HG02623 (cell line): ENCODE measurements at regions not wholly inside any gene's neighbourhood (a gene's known extent, or its start where the extent isn't known, plus 50 kb on each side); places are given as distances from the start of the nearest gene placed in this dataset.
"Not testable (repeated sequence)": the region's sequence is repeated elsewhere in the genome, so short reads cannot be mapped to it uniquely, and the experiment has no call there.

Experiments used
- ATAC-seq: cut with Tn5 transposase; IDR thresholded peaks from one replicate; pipeline ENCODE4 v1.9.1; 2021; ENCODE audit warnings: moderate library complexity; ENCODE audit not compliant: unreplicated experiment

DNA sequence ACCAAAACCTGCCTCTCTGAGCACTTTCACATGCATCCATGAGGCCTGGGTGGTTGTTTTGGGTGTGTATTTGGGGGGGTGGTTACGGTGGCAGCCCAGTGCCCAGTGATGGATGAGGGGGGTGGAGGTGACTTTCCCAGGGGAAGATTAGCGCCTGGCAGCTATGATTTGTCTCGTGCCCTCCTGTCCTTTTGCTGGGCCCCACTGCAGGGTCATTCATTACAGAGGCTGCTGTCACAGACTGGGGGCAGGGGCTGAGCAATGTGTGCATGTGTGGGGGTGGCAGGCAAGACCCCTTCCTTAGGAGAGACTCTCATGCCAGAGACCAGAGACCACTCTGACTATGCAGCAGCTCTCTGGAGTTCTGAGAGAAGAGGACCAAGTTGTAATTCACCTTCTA, 93.7 kb downstream of the MRM1 start:
- ATAC-seq, result no peak

DNA sequence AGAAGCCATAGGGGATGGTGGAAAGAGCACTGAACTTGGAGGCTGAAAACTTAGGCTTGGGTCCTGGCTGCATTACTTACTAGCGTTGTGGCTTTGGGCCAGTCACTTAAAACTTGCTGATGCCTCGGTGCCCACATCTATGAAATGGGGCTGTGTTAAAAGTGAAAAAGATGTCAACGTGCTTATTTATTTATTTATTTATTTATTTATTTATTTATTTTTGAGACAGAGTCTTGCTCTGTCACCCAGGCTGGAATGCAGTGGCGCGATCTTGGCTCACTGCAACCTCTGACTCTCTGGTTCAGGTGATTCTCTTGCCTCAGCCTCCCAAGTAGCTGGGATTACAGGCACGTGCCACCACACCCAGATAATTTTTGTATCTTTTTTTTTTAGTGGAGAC, 94.3 kb downstream of the MRM1 start:
- ATAC-seq, result not testable (repeated sequence)

DNA sequence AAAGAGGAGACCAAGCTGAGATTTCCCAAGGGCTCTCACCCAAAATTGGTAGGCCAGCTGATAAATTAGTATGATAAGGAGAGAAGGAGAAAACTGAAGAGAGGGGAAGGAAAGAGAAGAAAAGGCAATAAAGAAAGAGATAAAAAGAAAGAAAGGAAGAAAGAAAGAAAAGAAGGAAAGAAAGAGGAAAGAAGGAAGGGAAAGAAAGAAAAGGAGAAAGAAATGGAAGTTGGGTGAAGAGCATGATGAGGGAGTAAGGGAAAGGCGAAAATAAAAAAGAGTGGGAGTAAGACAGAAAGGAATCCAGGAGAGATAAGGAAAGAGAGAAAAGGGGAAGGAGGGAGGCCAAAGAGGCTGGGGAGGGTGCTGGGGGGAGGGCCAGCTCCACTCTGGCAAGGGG, 95.4 kb downstream of the MRM1 start:
- ATAC-seq, result no peak

DNA sequence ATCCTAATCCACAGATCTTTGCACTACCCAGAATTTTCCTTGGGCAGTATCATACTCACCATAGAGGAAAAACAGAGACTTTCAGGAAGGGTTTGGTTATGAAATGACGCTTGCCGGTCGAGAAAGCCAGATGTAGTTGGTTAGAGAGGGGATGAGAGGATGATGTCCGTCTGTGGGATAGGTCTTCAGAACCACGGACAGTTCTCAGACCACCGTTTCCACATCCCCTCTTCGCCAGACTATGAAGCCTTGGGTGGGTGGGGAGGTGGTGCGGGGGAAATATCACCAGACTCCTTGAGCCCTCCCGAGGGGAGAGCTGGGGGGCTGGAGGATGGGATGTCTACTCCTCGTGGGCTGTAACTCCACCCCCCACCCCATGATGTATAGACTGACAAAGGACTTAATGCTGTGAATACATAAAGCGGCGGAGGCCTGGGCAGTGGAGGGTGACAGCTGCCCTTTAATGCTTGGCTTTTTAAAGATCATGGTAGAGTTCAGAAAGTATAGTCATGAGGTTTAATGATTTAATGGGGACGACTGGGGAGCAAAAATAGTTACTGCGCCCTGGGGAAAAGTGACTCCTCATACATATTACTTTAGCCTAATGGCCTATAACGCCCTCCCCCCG, 96.6 kb downstream of the MRM1 start:
- ATAC-seq, result no peak

DNA sequence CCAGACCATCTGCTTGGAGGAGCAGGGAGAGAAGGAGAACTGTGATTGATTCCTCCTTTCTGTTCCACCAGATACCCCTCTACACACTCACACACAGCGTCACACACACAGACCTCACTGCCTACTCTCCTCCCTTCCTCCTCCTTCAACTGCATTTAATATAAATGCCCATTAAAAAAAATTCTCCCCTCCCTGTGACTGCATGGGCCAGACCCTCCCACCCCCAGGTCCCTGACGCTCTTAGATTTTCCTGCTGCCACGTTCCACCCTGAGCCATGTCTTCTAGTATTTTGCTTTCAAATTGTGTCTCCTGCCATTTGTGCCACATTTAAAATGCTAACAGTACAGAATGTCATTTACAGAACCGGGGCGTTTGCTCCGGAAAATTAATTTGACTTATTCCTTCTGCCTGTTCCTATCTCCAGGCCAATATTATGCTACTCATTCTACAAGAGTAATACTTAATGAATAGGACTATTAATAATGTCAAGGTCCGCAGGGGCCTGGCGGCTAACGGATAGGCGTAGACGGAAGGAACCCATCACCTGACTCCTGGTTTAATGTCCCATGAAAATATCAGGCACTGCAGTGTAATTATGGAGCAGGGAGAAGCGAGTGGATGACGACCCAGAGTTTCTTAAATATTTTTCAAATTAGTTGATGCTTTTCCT, 100.2 kb downstream of the MRM1 start:
- ATAC-seq, result no peak

DNA sequence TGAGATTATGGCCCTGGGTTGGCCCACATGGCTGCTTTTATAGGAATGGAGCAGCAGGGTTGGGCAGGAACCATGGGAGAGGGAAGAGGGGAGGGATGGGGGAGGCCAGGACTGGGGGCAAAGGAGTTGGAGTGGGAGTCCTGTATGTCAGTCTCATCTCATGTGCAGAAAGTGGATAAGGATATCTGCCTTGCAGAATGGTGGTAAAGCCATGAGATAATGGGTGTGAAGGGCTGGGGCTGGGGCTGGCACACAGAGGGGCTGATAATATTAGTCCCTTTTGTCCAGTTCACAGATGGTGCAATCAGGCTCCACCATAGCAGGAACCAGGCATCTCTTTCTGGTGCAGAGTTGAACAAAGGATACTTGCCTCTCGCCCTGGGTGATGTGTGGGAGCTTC, 101.3 kb downstream of the MRM1 start:
- ATAC-seq, result no peak

DNA sequence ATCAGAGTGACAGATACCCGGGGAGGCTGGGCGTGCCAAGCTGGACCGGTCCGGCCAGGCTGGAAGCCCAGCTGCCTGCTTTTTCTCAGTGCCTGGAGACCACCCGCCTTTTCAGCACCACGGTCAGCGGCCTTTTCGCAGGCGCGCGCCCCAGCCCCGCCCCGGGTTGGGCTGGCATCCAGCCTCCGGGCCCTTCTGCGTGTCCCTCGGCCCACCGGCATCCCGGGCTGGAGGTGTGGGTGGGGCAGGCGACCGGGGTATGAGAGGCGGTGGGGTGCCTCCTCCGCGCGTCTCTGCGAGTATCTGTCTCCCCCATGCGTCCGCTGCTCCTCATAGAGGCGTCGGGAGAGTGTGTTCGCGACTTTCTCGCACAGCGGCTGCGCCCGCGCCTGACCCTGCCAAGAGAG, 102.5 kb downstream of the MRM1 start:
- no peak for ATAC-seq

DNA sequence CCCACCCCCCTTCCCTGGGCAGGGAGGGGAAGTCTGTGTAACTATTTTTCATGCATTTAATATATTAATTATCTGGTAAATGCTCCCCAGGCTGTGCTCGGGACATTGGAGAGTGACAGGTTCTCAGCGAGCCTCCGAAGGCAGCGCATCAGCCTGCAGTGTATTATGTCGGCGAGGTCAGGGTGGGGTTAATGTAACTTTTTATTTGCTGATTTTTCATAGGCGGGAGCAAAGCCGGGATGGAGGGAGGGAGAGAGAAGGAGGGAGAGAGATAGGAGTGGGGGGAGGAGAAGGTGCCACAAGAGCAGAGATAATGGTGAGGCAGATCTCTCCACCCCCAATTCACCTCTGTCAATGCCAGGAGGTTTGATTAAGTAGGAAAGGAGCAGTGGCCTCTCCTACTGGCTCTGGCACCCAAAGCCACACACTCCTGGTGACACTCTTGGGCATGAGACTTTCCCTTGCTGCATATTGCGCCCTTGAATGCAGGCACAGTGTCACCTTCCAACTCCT, 104.0 kb downstream of the MRM1 start:
- ATAC-seq, result no peak

DNA sequence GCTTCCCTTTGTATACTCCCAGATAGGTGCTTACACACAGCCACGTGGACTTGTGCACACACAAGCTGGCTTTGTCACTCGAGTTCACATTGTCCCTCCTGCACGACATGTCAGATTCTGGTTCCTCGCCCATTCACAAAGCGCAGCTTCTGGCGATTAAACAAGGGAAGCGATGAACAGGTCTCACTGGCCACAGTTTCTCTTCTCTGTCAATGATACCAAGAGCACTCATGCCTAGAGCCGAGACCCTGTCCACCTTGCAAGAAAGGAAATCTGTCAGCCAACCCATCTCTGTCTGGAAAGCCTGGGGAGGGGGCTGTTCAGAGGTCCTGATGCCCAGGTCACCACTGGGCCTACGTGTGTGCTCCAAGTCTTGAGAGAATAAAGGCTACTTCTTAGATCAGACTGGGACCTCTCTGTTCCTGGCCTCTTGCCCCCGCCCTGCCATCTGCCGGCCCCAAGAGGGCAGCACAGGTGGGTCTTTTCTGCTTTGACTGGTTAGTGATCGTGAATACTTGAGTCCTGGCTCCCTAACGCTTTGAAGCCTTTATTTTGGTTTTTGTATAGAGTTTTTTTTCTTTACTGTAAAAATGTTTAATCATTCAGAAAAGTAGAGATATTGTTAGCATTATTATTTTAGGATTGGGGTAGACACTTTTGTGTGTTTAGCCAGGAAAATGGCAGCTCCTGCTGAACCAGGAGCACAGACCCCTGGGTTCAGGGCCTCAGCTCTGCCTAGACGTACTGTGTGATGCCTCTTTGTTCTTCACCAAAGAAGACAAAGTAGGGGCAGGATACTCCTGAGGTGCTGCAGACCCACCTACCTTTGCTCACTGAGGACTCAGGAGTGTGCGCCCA, 104.7 kb downstream of the MRM1 start:
- no peak for ATAC-seq

DNA sequence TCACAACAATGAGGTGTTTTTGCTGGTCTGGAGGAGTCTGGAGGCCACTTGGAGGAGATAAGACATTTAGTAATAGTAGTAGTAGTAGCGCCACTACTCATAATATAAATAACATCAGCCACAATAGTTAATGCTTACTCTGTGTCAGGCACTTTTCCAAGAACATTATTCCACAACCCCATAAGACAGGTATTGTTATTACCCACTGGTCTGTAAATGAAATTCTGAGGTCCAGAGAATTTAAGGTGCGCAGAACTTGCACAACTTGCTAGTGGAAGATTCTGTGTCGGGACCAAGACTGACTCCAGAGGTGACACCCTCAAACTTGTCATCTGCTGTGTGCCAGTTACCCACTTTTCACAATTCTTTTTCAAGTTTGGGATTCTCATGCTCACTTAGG, 106.5 kb downstream of the MRM1 start:
- no peak for ATAC-seq

DNA sequence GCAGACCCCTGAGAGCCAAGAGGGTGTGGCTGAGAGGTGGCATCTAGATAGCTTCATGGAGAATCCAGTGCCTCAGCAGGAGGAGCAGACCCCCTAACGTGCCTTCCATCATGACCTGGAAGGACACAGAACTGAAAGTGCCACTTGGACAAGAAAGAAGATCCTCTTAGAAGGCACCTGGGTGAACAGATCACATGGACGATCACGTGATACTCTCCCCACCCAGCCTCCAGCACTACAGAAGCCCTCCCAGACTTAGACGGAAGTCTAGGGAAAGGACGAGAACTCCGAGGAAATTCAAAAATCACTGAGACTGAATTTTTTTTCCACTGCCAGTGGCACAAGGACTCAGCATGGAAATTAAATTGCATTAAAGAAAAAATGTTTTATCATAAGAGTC, 113.4 kb downstream of the MRM1 start:
- no peak for ATAC-seq

DNA sequence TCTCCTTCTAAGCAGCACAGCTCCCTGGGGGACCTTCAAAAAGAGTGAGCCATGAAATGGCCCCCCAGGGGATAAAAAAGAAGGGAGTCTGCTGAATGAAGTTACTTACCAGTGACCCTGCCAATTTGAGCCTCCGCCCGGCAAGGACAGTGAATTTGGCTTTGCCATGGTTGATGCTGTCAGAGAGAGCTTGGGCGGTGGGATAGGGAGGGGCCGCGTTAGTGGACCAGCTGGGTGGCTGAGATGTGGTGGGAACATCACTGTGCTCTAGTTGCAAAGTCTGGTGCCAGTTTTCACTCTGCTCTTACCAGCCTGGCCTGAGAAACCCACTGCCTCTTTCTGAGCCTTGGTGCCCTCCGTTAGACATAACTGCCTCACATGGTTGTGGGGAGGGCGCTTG, 114.6 kb downstream of the MRM1 start:
- no peak for ATAC-seq

DNA sequence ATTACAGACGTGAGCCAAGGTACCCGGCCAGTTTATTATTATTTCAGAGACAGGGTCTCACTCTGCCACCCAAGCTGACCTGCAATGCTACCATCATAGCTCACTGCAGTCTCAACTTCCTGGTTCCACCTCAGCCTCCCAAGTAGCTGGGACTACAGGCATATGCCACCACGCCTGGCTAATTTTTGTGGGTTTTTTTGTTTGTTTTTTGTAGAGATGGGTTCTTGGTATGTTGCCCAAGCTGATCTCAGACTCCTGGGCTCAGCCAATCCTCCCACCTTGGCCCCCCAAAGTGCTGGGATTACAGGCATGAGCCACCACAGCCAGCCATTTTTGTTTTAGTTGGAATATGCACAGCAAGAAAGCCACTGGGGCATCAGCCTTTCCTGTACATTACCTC, 115.7 kb downstream of the MRM1 start:
- no peak for ATAC-seq

DNA sequence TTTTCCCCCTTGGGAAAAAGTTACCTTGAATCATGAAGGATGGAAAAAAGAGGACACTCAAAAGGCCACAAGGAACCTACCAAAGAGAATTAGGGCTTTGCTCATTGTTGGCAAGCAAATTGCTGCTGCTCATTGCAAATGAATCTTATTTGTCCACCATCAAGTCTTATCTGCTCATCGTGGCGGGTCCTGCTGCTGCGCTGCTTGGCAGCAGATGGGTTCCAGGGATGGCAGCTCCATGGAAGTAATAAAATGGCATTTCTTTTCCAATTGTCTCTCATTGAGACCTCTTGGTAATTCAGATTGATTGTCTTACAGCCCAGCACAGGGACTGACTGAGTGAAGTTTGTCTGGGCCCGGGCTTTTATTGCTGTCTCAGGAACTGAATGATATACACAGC, 118.7 kb downstream of the MRM1 start:
- ATAC-seq, result no peak

DNA sequence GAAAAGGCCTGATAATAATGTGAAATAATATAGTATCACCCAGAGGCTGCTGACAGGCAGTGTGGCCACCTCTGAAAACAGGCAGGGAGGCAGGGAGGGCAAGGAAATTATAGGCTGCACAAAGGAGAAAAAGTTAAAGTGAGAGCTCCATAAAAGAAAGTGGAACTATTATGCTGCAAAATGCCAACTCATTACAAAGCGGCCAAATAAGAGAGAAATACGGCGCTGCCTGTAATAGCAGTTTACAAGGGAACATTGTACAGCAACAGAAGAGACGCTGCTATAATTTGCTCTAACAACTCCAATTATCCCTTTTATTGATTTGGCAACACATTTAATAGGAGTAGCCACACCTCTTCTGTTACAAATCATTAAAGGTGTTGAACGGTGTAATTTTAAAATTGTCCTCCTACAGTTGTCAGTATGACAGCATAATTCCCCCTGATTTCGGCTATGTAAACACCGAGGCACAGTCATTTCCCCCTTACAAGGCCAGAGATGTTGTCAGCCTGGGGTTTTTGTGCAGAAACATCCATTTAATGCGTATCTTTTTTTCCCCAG, 120.3 kb downstream of the MRM1 start:
- ATAC-seq, result no peak

DNA sequence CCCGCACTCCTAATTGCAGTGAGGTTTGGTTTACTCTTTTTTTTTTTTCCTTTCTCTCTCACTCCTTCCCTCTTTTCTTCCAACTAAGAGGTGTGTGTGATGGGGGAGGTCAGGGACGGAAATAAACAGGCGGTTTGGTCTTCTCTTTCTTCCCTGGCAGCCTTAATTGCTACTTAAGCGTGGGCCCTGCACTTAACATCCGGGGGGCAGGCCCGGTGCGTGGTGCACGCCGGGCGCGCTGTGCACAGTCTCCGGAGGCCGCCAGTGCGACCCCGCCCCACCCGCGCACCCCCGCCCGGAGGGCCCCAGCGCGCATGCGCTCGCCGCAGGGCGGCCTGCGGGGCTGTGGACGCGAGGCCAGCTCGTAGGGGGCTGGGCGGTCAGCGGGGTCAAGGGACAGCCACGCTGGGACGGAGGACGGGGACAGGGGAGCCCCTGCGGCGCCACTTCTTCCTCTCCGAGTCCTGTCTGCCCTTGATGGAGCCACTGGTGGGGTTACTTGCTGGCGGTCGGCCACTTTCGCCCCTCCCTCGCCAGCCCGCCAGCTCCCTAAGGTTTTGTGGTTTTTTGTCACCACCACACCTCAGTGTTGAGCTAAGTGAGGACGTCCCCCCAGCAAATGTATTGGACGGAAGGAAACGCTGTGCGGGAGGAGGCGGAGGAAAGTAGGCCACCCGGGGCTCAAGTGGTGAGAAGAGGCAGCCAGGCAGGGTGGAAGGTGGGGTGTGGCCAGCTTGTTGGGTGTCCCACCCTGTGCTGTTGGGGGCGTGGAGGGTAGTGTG, 120.9 kb downstream of the MRM1 start:
- ATAC-seq, result peak; percentile 64

DNA sequence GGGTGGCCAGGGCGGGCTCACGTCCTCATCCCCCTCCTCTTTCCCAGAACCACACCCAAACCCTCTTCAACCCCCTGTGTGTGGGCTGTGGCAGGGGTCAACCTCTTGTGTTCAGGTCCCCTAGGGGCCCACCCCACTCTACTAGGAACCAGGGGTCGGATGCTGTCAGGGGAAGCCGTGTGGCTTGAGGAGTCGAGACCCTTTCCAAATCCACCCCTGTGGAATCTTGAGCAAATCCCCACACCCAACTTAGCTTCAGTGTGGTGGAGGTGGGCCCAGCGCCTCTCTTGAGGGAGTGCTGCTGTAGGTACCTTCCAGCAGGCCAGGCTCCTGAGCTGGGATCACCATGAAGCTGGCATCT, 121.5 kb downstream of the MRM1 start:
- no peak for ATAC-seq

DNA sequence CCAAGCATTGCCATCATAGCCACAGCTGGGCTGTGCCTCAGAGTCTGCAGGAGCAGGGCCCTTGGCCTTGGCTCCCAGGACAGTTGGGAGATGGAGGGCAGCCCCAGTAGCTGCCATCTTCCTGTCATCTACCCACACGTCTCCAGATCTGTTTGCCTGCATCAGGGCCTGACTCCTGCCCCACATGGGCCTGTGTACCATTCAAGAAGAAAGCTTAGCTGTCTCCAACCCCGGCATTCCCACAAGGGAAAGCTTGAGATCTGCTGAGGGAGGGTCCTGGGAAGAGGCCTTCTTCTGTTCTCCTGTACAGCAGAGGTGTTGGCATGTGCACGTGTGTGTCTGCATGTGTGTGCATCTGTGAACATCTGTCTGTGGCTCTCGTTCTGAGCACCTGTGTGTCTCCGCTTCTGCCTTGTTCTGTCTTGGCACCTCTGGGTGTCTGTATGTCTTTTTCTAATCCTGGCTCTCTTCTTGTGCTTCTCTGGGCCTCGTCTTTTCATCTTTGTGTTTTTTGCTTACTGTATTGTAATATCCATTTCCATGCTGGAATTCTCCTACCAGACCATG, 122.2 kb downstream of the MRM1 start:
- ATAC-seq, result no peak

DNA sequence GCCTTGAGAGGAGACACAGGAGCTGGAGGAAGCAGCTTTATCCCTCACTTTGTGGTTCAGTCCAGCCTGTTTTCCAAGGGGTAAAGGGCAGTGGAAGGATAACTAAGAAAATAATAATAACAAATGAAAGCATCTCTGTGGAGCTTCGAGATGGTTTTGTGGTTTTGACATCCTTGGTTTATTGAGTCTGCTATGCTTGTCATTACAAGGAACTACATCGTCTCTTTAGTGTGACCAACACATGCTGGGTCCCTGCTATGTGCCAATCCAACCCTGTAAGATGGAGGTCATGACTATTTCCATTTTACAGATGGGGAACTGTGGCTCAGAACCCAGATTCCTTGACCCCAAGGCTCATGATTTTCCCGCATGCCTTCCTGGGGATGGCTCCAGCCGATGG, 124.8 kb downstream of the MRM1 start:
- ATAC-seq, result no peak

DNA sequence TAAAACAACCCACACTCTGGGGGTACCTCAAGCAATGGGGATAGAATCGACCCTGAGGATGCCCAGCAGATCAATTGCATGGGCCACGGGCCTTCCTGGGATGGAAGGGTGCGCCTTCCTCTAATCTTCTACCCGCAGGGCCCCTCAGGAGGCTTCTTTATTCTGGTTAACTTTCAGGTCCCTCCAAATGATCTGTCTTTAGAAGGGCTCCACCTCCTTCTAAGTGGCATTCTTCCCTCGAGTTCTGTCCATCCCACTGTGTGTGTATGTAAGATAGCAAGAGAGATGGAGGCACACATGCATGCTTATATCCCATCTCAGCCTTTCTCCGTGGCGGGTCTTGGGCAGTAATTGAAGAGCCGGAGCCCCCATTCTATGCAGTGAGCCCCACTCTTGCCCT, 125.7 kb downstream of the MRM1 start:
- no peak for ATAC-seq

DNA sequence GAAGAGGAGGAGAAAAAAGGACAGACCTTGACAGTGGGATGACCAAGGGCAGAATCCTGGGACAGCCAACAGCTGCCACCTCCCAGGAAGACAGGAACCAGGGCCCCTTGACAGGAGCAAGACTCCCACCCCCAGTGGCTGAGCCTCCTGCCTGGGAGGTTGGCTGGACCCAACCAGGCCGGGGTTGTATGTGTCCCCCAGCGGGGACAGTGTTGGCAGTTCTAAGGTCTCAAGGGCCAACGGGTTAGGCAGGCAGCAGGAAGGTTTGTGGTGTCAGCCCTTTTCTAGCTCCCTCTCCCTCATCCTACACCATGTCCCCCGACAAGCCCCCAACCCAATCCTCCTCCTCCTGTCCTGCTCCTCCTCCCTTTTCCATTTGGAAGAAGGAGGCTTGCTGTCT, 126.2 kb downstream of the MRM1 start:
- no peak for ATAC-seq
